ENCODE measurements at regions not wholly inside any gene's neighbourhood (a gene's known extent, or its start where the extent isn't known, plus 50 kb on each side); places are given as distances from the start of the nearest gene placed in this dataset.

- TF ChIP-seq, protein P1, sequence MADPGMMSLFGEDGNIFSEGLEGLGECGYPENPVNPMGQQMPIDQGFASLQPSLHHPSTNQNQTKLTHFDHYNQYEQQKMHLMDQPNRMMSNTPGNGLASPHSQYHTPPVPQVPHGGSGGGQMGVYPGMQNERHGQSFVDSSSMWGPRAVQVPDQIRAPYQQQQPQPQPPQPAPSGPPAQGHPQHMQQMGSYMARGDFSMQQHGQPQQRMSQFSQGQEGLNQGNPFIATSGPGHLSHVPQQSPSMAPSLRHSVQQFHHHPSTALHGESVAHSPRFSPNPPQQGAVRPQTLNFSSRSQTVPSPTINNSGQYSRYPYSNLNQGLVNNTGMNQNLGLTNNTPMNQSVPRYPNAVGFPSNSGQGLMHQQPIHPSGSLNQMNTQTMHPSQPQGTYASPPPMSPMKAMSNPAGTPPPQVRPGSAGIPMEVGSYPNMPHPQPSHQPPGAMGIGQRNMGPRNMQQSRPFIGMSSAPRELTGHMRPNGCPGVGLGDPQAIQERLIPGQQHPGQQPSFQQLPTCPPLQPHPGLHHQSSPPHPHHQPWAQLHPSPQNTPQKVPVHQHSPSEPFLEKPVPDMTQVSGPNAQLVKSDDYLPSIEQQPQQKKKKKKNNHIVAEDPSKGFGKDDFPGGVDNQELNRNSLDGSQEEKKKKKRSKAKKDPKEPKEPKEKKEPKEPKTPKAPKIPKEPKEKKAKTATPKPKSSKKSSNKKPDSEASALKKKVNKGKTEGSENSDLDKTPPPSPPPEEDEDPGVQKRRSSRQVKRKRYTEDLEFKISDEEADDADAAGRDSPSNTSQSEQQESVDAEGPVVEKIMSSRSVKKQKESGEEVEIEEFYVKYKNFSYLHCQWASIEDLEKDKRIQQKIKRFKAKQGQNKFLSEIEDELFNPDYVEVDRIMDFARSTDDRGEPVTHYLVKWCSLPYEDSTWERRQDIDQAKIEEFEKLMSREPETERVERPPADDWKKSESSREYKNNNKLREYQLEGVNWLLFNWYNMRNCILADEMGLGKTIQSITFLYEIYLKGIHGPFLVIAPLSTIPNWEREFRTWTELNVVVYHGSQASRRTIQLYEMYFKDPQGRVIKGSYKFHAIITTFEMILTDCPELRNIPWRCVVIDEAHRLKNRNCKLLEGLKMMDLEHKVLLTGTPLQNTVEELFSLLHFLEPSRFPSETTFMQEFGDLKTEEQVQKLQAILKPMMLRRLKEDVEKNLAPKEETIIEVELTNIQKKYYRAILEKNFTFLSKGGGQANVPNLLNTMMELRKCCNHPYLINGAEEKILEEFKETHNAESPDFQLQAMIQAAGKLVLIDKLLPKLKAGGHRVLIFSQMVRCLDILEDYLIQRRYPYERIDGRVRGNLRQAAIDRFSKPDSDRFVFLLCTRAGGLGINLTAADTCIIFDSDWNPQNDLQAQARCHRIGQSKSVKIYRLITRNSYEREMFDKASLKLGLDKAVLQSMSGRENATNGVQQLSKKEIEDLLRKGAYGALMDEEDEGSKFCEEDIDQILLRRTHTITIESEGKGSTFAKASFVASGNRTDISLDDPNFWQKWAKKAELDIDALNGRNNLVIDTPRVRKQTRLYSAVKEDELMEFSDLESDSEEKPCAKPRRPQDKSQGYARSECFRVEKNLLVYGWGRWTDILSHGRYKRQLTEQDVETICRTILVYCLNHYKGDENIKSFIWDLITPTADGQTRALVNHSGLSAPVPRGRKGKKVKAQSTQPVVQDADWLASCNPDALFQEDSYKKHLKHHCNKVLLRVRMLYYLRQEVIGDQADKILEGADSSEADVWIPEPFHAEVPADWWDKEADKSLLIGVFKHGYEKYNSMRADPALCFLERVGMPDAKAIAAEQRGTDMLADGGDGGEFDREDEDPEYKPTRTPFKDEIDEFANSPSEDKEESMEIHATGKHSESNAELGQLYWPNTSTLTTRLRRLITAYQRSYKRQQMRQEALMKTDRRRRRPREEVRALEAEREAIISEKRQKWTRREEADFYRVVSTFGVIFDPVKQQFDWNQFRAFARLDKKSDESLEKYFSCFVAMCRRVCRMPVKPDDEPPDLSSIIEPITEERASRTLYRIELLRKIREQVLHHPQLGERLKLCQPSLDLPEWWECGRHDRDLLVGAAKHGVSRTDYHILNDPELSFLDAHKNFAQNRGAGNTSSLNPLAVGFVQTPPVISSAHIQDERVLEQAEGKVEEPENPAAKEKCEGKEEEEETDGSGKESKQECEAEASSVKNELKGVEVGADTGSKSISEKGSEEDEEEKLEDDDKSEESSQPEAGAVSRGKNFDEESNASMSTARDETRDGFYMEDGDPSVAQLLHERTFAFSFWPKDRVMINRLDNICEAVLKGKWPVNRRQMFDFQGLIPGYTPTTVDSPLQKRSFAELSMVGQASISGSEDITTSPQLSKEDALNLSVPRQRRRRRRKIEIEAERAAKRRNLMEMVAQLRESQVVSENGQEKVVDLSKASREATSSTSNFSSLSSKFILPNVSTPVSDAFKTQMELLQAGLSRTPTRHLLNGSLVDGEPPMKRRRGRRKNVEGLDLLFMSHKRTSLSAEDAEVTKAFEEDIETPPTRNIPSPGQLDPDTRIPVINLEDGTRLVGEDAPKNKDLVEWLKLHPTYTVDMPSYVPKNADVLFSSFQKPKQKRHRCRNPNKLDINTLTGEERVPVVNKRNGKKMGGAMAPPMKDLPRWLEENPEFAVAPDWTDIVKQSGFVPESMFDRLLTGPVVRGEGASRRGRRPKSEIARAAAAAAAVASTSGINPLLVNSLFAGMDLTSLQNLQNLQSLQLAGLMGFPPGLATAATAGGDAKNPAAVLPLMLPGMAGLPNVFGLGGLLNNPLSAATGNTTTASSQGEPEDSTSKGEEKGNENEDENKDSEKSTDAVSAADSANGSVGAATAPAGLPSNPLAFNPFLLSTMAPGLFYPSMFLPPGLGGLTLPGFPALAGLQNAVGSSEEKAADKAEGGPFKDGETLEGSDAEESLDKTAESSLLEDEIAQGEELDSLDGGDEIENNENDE (IDR thresholded peaks at IDR 0.05; ENCODE audit: insufficient replicate concordance, low read length), result no peak
- no peak for TF ChIP-seq ZNF274 (IDR thresholded peaks at IDR 0.05; ENCODE audit: borderline replicate concordance, extremely low read depth, low read length)
- TF ChIP-seq TAF7 (optimal IDR thresholded peaks at IDR 0.05; ENCODE audit: borderline replicate concordance, low read depth, low read length), result no peak
- TF ChIP-seq ATF3 (IDR thresholded peaks at IDR 0.05; ENCODE audit: insufficient read depth, low read depth, low read length), result no peak
- TF ChIP-seq HDAC6 (IDR thresholded peaks at IDR 0.05; ENCODE audit: low read depth, low read length), result no peak
- no peak for TF ChIP-seq KDM1A (IDR thresholded peaks at IDR 0.05; ENCODE audit: borderline replicate concordance, low read length)
- TF ChIP-seq EZH2 (IDR thresholded peaks at IDR 0.05; ENCODE audit: low read depth, low read length, severe bottlenecking), result no peak
- TF ChIP-seq SP2 (IDR thresholded peaks at IDR 0.05; ENCODE audit: low read length), result no peak
- TF ChIP-seq EGR1 (IDR thresholded peaks at IDR 0.05; ENCODE audit: borderline replicate concordance, low read depth, low read length), result no peak
- TF ChIP-seq FOSL1 (IDR thresholded peaks at IDR 0.05; ENCODE audit: insufficient read depth, low read depth, low read length), result no peak
- no peak for TF ChIP-seq RXRA (IDR thresholded peaks at IDR 0.05; ENCODE audit: insufficient read depth, low read depth, low read length)
Observed at GRCh38 chrX:40933132-40933705, 152.0 kb upstream of the USP9X start (continued).

Data from H1 (cell line).